GM18951 (cell line): ENCODE measurements at regions not wholly inside any gene's neighbourhood (a gene's known extent, or its start where the extent isn't known, plus 50 kb on each side); places are given as distances from the start of the nearest gene placed in this dataset.

Experiments
- POLR2A ChIP-seq: IDR thresholded peaks from 4 replicates; pipeline ENCODE4 v1.6.1; 2011; ENCODE audit warnings: mild to moderate bottlenecking; ENCODE audit not compliant: insufficient read length, insufficient read depth; ENCODE audit errors: extremely low read depth
- in situ Hi-C: fragments of 300-500 bp; cut with MboI; formaldehyde crosslinking; loops from one replicate; pipeline ENCODE4 v1.12.0; 2022; ENCODE audit warnings: low sequenced_read_pairs, mixed read lengths, inconsistent platforms; ENCODE audit not compliant: unreplicated experiment

DNA sequence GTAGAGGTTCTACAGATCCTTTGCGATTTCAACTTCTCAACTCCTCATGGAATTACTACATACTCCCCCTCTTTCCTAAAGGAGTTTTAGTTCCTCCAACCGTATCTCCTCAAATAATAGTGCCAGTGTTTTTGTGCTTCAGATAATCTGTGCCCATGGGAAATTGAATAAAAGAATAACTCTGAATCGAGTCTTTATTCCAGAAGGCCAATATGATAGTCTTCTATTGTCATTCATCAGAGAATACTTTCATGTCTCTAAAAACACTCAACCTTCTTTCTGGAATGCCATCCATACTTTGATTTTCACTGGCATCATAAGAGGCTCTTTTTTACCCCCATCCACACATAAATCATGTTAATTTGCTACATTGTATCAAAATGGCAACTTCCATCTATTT is 911.3 kb upstream of the USP15 start:
- no peak for TF ChIP-seq POLR2A
- in situ Hi-C loops, result no loop called here

DNA sequence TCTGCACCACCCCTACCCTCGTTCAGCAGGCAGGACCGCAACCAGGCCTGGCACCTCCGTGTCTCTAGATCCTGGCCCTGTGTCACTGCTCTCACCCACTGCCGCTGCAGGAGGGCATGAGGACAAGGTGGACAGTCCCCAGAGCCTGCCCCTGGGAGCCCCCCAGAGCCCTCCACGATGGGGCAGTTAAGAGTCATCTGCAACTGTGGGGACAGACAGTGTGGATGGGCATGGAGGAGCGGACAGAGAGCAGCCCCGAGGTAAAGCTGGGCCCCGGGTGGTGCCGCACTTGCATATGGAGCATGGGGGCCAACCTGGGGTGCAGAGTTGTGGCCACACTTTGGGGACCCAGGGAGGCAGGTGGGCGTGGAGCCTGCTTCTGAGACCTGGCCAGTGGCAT is 905.1 kb upstream of the USP15 start:
- in situ Hi-C loops, result no loop called here
- no peak for TF ChIP-seq POLR2A

DNA sequence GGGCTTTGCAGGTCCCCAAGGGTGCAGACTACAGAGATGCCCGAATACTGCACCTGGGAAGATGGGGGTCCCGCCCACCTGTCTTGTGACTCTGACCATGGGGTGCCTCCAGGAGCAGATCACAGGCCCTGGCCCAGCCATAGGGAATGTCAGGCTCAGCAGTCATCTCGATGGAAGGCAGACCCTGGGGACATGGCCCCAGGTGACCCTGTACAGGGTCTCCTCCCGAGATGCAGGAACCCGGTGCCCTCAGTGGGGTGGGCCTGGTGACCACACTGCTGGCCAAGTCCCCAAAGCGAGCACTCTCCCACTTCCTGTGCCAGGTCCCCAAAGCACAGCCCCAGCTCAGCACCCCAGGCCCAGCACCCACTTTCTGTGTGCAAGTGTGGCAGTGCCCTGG is 903.7 kb upstream of the USP15 start:
- in situ Hi-C loops, result no loop called here
- TF ChIP-seq POLR2A, result no peak

DNA sequence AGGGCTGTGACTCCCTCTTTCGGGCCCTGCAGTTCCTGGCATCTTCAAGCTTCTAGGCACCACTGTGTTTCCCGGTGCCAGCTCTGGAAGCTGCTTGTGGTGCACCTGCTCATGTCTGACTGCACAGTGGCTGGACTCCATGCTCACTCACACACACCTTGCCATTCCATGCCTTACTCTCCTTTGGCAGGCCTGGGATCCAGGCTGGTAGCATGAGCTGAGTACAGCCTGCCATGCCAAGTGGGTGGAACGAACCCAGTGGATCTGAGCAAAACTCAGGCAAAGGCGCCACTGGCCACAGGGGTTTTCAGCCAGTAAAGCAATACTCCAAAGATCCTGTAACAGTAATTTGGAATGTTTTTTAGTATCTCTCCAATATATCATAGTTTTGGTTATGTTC is 902.7 kb upstream of the USP15 start:
- no peak for TF ChIP-seq POLR2A

DNA sequence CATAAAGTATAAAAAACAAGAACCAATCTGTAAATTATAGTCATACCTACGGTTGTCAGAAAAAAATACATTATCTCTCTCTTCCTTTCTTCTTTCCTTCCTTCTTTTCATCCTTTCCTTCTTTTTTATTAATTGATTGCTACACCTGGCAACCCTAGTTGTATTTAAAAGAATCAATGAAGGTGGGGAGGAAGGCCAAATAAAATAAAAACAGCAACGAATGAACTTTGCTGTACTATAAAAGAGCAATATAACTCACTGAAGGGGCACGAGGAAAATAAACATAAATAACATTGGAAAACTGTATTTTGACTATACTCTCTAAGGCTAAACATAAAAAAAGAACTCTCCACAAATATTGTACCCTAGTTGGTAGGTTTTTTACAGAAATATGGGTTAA is 898.2 kb upstream of the USP15 start:
- no peak for TF ChIP-seq POLR2A
- in situ Hi-C loops, result no loop called here

More for the DNA sequence above, 902.7 kb upstream of the USP15 start:
- in situ Hi-C loops, result no loop called here

DNA sequence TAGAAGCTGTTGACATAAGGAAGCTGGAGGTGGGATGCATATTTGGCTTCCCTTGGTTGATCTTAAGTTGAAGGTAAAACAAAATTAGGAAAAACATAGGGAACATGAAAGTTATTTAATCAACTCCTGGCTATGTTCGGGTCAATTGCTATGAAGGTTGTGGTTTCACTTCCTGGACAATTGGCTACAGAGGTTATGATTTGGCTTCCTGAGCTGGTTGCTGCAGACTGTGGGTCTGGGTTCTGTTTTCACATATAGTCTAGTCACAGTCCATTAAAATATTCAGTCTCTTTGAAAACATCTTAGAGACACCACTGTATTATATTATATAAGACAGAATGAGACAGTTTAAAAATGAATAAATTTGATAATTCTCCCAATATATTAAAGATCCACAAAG is 895.2 kb upstream of the USP15 start:
- TF ChIP-seq POLR2A, result no peak
- in situ Hi-C loops, result no loop called here

DNA sequence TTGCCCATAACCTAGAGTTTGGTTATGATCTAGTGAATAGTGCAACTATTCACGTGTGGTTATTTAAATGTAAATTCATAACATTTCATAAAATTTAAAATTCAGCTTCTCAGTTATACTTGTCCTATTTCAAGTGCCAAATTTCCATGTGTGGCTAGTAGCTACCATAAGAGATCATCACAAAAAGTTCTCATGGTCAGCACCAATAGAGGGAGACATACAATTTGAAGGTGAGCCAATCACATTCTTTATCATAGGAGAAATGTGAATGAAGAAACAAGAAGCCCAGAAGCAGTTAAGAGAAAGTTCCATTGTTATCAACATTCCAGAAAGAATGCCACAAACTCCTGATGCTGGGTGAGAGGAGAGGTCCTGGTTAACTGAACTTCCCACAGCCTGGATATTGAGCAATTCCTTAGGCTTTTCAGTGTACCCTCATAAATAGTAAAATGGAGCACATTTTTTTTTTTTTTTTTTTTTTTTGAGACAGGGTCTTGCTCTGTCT is 892.9 kb upstream of the USP15 start:
- no peak for TF ChIP-seq POLR2A
- in situ Hi-C loops, result no loop called here

DNA sequence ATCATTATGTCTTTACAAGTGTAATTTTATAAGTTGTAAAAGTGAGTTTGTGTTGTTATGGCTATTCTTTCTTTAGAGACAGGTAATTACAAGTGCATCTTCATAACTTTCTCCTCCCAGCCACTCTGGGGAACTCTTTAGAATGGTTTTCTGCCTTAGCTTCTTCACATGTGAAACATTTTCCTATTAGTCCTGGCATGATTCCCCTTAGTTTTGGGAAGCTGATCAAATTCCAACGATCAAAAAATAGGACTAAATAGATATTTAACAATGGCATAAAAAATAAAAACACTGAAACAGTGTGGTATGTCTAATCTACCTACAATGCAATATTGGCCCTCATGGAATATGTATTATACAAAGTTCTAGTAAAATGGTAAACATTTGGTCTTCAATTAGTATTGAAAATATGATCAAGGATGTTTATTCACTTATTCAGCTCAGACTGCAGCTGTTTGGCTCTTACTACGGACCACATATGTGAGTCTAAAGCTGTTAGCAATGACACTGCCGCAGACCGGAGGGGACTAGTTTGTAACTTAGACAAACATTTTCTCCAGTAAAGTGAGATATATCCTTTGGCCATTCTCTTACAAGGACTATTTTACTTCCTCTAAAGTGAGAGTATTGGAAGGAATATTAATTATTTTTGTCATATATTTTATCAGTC is 890.8 kb upstream of the USP15 start:
- no peak for TF ChIP-seq POLR2A
- in situ Hi-C loops, result no loop called here

DNA sequence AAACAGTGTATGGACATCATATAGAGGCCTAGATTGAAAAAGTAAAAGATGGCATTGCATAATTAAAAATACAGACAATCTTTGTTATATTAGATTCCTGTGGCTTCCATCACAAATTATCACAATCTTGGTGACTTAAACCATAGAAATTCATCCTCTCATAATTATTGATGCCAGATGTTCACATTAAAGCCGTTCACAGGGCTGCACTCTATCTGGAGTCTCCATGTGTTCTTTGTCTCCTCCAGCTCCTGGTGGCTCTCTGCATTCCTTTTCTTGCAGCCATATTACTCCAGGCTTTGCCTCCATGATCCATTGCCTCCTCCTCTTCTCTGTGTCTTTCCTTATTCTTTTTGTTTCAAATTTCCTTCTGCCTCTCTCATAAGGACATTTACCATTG is 875.7 kb upstream of the USP15 start:
- in situ Hi-C loops, result no loop called here

DNA sequence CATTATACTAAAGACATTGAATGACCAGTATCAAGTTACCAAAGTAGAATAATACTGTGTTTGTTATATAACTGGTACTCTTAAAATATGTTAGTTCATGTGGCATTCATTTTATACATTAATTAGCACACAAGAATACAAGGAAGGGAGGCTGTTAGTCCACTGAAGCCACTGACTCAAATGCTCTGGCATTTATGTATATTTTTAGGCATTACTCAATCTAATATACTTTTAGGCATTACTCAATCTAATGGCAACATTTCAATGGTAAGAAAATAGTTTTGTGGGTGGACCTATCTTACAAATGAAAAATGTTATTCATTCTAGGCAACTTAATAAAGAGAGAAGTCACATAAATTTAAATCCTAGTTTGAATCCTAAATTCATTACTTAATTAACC is 874.4 kb upstream of the USP15 start:
- in situ Hi-C loops, result no loop called here
- TF ChIP-seq POLR2A, result no peak

More for the DNA sequence above, 875.7 kb upstream of the USP15 start:
- TF ChIP-seq POLR2A, result no peak

DNA sequence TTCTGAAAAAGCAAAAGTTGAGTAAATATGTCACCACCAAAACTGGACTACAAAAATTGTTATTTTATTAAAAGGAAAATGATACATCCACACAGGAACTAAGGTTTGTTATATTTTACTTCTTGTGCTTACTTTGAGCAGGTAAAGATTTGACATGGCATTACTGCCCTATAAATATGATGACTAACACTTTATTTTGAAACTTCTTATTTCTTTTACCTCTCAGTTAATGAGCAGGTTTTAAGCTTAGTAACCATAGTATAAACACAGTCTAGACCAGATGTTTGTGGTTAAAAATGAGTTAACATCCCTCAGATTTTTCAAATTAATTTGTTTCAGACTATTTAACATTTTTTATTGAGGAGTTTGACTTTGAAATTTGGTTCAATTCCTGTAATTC is 862.5 kb upstream of the USP15 start:
- in situ Hi-C loops, result no loop called here
- TF ChIP-seq POLR2A, result no peak

DNA sequence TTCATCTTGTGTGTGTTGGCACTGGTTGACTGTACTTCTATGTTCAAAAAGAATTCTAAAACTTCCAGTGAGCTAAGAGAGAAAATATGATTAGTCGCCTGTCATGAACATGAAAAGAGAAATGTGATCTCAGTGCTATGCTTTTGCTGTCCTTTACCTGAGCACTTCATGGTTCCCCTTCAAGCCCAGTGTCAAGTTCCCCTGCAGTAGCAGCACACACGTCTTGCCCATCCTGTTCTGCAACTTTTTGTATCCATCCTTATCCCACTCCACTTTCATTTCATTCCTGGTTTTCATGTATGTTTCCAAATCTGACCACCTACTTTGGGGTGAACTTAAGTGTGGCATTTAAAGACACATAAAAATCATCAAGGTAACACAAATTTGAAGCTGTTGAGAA is 848.0 kb upstream of the USP15 start:
- in situ Hi-C loops, result no loop called here
- TF ChIP-seq POLR2A, result no peak

DNA sequence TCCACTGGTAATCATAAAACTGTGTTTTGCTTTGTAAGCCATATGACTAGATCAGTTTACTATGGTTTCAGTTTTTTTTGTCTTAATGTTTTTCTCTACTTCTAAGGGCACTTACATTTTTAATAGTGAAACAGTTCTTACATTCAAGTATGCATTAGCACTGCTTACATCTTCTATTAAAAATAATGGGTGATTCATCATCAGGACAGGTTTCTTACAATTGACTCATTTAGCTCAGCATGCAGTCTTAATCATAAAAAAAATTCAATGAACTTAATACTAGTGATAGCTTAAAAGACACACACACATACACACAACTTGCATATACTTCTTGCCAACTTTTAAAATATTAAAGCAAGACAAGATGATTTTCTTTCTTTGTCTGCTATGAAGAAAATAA is 845.7 kb upstream of the USP15 start:
- in situ Hi-C loops, result no loop called here
- TF ChIP-seq POLR2A, result no peak

DNA sequence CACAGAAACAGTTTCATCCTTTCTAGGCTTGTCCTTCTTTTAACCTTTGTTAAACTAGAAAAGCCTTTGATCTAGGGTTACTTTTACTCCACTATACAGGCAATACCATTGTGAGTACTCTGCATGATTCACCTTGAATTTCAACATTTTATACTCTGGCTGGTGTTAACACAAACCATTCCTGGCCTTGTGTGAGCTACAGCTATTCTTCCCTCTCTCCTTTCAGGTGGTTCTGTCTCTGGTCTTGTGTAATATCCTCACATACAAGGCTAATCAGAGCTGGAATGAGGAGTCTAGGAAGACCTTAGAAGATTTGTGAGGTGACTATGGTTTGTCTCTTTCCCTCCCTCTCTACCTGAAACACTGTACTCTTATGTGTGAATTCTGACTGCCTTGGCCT is 837.4 kb upstream of the USP15 start:
- no peak for TF ChIP-seq POLR2A
- in situ Hi-C loops, result no loop called here

DNA sequence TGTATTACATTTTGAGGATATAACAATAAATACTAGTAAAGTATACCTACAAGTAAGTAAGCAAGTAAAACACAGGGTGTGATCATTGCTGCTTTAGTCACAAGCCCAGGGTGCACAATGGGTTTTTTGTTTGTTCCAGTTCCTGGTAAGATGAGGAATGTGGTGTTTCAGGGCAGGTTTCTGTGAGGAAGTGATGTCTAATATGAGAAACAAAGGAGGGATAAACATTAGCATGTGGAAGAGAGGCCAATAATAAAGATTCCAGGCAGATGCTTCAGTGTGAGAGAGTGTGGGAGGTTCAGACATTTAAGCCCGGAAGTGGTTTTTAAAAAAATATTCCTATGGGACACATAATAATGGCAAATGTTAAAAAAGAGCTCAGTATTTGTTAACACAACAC is 808.1 kb upstream of the USP15 start:
- TF ChIP-seq POLR2A, result no peak
- in situ Hi-C loops, result no loop called here
